ENCODE measurements at regions not wholly inside any gene's neighbourhood (a gene's known extent, or its start where the extent isn't known, plus 50 kb on each side); places are given as distances from the start of the nearest gene placed in this dataset.

DNA sequence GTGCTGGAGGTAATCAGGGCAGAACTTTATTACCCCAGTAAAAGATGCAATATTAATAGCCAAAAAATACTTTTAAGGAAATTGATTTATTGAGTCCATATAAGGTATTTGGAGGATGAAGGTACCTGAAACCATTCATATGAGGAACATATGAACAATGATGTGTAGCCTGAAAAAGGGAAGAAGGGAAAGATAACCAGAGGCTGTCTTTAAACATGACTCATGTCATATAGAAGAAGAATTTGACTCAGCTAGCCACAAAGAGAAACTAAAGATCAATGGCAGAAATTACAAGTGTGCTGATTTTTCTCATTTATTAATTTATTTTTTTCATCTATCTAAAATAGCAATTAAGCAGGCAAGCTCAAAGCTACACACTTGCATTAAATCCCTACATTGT lies 136.2 kb upstream of the DUSP10 start:
- TF ChIP-seq, protein P1, sequence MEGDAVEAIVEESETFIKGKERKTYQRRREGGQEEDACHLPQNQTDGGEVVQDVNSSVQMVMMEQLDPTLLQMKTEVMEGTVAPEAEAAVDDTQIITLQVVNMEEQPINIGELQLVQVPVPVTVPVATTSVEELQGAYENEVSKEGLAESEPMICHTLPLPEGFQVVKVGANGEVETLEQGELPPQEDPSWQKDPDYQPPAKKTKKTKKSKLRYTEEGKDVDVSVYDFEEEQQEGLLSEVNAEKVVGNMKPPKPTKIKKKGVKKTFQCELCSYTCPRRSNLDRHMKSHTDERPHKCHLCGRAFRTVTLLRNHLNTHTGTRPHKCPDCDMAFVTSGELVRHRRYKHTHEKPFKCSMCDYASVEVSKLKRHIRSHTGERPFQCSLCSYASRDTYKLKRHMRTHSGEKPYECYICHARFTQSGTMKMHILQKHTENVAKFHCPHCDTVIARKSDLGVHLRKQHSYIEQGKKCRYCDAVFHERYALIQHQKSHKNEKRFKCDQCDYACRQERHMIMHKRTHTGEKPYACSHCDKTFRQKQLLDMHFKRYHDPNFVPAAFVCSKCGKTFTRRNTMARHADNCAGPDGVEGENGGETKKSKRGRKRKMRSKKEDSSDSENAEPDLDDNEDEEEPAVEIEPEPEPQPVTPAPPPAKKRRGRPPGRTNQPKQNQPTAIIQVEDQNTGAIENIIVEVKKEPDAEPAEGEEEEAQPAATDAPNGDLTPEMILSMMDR (IDR thresholded peaks at IDR 0.05; ENCODE audit: insufficient read depth, low read depth, low read length, missing control alignments), result no peak
- H3K4me3 ChIP-seq (ENCODE audit: low read length), result no peak overlapping the region
- DNase-seq (ENCODE audit: low read depth), result peak; percentile 50

DNA sequence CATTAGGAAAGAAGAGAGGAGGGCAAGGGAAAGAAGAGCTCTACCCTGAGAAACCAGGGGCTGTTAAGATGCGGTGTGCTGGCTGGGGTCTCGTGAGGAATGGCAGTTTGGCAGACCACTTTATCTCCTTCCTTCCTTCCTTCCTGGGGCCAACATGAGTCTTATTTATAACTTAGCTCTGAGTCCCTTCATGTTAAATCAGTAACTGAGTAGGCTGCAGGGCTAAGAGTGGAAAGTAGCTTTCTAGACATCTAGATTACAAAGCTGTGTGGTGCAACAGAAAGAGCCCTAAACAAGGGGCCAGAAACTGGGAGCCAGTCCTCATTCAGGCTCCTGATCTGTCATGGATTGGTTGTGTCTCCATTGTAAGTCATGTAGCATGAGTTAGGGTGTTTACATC lies 135.4 kb upstream of the DUSP10 start:
- no peak for DNase-seq (ENCODE audit: low read depth)
- H3K4me3 ChIP-seq (ENCODE audit: low read length), result no peak overlapping the region
- TF ChIP-seq, protein P1 (IDR thresholded peaks at IDR 0.05; ENCODE audit: insufficient read depth, low read depth, low read length, missing control alignments), result no peak

GRCh38 chr1:221875004-221875330 lies 133.1 kb upstream of the DUSP10 start:
- no peak overlapping the region for H3K4me3 ChIP-seq (ENCODE audit: low read length)
- no peak for DNase-seq (ENCODE audit: low read depth)
- TF ChIP-seq, protein P1 (IDR thresholded peaks at IDR 0.05; ENCODE audit: insufficient read depth, low read depth, low read length, missing control alignments), result no peak

- no peak for DNase-seq (ENCODE audit: low read depth)
- TF ChIP-seq, protein P1 (IDR thresholded peaks at IDR 0.05; ENCODE audit: insufficient read depth, low read depth, low read length, missing control alignments), result no peak
Observed at GRCh38 chr1:221874285-221875003, 132.6 kb upstream of the DUSP10 start.

GRCh38 chr1:221873673-221874072 lies 131.8 kb upstream of the DUSP10 start:
- TF ChIP-seq, protein P1 (IDR thresholded peaks at IDR 0.05; ENCODE audit: insufficient read depth, low read depth, low read length, missing control alignments), result no peak
- no peak for DNase-seq (ENCODE audit: low read depth)
- H3K4me3 ChIP-seq (ENCODE audit: low read length), result no peak overlapping the region

More at GRCh38 chr1:221874285-221875003, 132.6 kb upstream of the DUSP10 start:
- no peak overlapping the region for H3K4me3 ChIP-seq (ENCODE audit: low read length)

DNA sequence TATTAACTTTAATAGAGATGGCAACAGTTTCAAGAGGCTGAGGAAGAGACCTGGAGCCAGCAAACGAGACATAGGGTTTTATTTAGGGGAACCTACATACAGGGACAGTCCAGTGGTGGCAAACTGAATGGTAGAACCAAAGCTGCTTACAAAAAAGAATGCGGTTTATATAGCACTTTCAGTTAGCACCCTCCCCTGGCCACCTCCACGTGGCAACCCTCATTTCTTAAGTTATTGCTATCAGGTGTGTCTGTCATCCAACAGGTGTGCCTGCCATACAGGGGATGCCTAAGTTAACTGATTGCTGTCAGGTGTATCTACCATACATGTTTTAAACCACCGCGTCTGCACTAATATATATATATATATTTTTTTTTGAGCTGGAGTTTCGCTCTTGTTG lies 129.2 kb upstream of the DUSP10 start:
- no peak for DNase-seq (ENCODE audit: low read depth)
- no peak overlapping the region for H3K4me3 ChIP-seq (ENCODE audit: low read length)
- TF ChIP-seq, protein P1 (IDR thresholded peaks at IDR 0.05; ENCODE audit: insufficient read depth, low read depth, low read length, missing control alignments), result no peak

- H3K4me3 ChIP-seq (ENCODE audit: low read length), result no peak overlapping the region
- DNase-seq (ENCODE audit: low read depth), result no peak
- TF ChIP-seq, protein P1 (IDR thresholded peaks at IDR 0.05; ENCODE audit: insufficient read depth, low read depth, low read length, missing control alignments), result no peak
Observed at GRCh38 chr1:221869779-221870178, 127.9 kb upstream of the DUSP10 start.

Data from epithelial cell of esophagus (primary cell).